Activated CD4-positive, alpha-beta T cell treated with anti-CD3 and anti-CD28 coated beads, Interleukin-10, Interleukin-2, amounts not matched to agents 100 ng/mL and 50 ng/mL, durations not matched to agents 16 hours and 8 hours (primary cell): ENCODE measurements at regions not wholly inside any gene's neighbourhood (a gene's known extent, or its start where the extent isn't known, plus 50 kb on each side); places are given as distances from the start of the nearest gene placed in this dataset.
"Not testable (repeated sequence)": the region's sequence is repeated elsewhere in the genome, so short reads cannot be mapped to it uniquely, and the experiment has no call there.

Source experiments
- DNase-seq: peaks from one replicate; pipeline ENCODE4 v3.0.0-alpha.2; 2020

DNA sequence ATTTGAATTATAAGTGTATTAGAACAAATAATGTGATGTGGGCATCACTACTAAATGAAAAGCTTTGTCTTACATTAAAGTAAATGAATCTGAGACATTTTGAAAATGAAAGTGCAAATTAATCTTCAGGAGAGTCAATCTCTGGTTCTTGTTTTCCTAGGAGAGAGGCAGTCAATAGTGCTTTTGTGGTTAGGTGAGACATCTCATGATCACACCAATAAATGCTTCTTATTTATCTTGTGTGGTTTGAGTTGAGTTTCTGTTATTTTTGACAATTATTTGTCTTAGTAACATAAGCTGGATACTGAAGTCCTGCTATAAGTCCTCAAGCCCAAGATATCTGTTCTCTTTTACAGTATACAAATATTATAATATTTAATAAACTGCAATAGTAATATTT lies 1378.0 kb upstream of the PCDH9 start:
- no peak for DNase-seq

DNA sequence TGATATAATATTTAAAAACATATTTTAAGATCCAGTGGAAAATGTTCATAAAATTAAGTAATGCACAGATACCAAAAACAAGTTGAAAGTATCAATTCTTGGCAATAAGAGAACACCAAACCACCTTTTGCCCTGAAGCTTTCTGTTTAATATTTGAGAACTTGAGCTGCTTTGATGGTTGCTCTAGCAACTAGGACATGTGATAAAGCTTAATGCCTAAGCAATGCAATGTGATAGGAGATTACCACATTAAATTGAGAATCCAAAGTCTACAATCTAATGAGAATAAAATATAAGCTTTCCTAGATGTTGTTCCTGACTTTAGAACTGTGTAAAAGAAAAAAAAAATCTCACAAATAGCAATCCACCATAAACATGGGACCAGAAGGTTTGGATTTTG lies 1367.5 kb upstream of the PCDH9 start:
- DNase-seq, result no peak

DNA sequence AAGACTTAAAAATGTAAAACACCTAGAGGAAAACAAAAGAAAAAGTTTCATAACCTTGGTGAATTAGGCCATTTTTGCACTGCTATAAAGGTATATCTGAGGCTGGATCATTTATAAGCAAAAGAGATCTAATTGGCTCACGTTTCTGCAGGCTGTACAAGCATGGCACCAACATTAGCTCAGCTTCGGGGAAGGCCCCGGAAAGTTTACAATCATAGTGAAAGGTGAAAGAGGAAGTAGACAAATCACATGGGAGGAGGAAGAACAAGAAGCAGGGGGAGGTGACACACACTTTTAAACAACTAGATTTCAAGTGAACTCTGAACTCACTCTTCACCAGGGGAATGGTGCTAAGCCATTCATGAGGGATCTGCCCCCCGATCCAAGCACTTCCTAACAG lies 1358.5 kb upstream of the PCDH9 start:
- DNase-seq, result peak; percentile 0

DNA sequence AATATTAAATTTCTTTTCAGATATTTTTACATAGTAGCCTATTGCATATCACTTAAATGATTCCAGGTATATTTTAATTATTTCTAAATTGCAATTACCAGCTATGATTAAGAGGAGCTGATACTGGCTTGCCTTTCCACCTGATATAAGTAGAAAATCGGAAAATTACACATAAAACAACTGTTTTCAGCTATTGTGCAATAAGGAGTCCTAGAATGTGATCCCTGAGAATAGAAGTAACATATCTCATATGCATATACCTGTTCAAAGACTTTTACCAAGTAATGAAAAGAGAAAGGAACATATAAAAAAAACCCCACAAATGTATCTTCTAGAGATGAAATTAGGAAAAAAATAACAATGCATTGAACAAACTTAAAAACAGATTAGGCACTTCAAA lies 1354.6 kb upstream of the PCDH9 start:
- DNase-seq, result no peak

DNA sequence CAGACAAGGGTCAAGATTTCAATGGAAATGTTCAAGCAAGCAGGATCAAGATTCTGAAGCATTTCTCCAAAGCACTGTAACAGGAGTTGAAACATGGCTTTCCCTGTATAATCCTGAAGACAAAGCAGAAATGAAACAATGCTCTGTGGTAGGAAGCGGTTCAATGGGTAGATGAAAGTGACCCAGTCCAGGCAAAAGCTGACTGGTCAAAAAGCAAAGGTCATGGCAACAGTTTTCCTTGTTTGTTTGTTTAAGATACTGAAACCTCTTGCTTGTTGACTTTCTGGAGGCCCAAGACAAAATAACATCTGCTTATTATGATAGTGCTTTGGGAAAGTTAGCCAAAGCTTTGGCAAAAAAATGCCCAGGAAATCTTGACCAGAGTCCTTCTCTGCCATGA lies 1343.9 kb upstream of the PCDH9 start:
- DNase-seq, result no peak

DNA sequence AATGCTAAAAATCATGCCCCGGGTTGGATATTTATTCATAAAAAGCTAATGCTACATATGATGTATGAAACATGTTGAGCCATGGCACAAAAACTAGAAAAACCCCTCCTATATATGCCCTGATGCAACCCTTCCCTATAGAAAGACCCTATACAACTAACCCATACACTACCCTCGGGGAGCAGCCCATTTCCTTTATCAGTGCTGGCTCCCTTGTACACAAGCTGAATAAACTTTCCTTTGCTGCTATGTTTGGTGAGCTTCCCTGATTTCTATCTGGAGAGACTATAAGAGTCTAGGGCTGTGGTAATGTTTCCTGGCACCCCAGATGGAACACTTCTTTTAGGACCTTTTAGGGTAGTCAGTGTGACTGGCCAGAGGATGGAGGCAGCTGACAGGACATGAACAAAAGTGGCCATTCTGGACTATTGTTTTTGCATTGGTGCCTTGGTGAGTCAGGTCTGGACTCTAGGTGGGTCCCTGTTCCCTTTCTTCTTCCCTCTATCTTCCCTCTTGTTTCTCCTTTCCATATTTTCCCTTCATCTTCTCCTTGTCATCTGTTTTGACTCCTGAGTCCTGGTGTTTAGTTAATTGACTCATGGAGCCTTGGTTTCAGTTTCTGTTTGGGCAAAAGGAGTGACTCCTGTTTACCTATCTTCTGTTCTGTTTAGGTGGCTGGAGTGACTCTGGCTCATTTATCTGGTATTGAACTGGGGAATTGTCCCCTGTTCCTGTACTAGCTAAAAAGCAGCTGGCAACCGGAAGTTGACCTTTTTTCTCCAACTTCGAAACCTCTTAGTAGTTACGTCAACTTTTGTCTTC lies 1321.8 kb upstream of the PCDH9 start:
- no peak for DNase-seq

DNA sequence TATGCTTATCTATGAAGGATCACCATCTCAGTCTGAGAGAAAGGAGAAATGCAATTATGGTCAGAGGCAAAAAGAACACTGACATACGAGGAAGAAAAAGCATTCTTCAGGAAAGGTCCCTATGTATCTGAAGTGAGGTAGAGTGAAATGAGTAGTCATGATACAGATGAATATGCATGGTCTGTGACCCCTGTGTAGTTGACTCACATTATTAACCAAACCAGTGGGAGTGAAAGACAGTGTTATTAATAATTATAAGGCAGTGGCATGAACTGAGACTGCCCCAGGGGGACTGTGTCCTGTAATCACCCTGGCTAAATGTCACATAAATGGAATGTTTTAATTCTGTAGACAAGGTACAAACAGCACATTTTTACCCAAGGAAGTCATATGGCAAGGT lies 1320.2 kb upstream of the PCDH9 start:
- no peak for DNase-seq

DNA sequence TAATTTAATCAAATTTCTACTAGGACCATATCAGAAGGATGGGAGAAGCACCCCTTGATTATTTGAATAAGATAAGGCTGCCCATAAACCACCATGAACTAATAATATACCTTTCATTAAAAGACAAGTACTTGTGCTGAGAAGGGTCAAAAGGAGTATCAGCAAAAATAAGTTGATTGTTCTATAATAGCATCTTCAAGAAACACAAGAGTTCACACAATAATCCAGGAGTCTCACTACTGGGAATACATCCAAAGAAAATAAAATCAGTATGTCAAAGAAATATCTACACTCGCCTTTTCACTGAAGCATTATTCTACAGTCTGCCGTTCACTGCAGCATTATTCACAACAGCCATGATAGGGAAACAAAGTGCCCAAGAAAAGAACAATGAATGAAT lies 1310.1 kb upstream of the PCDH9 start:
- DNase-seq, result no peak

DNA sequence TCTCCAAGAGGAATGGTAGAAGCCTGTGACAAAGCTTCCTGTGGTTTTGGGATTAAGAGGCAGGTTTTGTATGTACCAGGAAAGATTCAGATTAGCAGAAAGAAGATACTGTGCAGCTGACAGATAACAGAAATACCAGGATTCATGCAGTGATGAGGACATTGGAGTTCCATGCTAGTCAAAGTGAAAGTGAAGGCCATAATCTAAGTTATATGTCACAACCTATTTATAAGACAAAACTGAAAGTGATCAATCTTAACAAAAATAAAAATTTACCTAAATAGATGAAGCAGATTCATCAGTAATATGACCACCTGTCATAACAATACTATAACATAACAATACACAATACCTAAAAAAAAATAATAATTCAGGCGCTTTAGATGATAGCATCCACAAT lies 1305.2 kb upstream of the PCDH9 start:
- no peak for DNase-seq

DNA sequence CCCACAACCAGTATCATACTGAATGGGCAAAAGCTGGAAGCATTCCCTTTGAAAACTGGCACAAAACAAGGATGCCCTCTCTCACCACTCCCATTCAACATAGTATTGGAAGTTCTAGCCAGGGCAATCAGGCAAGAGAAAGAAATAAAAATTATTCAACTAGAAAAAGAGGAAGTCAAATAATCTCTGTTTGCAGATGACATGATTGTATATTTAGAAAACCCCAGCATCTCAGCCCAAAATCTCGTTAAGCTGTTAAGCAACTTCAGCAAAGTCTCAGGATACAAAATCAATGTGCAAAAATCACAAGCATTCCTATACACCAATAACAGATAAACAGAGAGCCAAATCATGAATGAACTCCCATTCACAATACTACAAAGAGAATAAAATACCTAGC lies 1297.0 kb upstream of the PCDH9 start:
- not testable (repeated sequence) for DNase-seq

DNA sequence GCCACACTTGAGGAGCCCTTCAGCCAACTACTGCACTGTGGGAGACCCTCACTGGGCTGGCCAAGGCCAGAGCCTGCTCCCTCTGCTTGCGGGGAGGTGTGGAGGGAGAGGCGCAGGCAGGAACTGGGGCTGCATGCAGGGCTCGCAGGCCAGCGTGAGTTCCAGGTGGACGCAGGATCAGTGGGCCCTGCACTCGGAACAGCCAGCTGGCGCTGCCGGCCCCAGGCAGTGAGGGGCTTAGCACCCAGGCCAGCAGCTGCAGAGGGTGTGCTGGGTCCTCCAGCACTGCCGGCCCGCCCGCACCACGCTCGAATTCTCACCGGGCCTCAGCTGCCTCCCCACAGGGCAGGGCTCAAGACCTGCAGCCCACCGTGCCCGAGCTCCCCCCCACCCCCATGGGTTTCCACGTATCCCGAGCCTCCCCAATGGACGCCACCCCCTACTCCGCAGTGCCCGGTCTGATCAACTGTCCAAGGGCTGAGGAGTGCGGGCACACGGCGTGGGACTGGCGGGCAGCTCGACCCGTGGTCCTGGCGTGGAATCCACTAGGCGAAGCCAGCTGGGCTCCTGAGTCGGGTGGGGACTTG lies 1293.8 kb upstream of the PCDH9 start:
- no peak for DNase-seq

DNA sequence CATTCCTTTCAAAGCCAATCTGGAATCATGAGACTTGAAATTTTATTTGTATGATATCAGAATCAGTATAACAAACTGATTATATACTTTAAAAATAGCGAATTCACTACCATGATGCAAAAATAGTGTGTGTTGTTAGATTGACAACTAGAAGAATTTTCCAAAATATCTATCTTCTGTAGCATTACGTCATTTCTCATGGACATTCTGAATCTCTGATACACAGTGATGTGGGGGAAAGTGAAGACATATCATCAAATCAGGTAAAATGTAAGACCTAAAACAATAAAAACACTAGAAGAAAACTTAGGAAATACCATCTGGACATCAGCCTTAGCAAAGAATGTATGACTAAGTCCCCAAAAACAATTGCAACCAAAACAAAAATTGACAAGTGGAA lies 1292.0 kb upstream of the PCDH9 start:
- DNase-seq, result no peak

DNA sequence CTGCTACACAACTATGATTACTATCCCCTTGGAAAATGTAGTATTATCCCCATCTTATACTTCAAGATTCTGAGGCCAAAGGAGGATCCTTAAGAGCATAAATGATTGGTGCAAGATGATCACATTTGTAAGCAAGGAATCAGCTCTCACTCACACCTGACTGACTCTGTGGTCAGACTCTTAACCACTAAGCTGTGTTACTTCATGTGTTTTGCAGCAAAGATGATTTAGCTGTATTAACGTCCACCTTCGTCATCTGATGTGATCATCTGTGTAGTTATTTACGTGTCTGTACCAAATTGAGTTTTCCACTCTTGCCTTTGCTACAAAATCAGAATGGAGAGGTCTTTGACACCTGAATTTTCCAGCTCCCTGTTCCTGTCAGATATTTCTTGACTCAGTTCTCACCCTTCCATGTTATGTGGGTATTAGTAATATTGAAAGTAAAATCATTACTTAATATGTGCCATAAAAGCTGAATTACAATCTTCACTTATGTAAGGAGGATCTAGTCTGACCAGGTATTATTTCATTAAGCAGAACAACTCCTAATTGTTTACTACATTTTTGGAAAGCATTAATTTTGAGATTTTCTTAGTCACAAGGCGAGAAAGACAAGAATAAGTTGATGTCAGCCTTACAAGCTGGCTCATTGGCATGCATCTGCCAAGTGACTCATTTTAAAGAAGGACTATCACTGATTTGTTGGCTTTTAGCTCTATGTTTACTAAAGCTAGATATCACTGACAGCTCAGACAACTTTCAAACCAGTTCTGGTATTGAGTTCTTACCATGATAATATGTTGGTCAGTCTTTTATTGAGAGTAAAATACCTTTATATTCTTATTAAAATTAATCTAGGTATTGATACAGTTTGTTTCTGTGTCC lies 1279.8 kb upstream of the PCDH9 start:
- no peak for DNase-seq

DNA sequence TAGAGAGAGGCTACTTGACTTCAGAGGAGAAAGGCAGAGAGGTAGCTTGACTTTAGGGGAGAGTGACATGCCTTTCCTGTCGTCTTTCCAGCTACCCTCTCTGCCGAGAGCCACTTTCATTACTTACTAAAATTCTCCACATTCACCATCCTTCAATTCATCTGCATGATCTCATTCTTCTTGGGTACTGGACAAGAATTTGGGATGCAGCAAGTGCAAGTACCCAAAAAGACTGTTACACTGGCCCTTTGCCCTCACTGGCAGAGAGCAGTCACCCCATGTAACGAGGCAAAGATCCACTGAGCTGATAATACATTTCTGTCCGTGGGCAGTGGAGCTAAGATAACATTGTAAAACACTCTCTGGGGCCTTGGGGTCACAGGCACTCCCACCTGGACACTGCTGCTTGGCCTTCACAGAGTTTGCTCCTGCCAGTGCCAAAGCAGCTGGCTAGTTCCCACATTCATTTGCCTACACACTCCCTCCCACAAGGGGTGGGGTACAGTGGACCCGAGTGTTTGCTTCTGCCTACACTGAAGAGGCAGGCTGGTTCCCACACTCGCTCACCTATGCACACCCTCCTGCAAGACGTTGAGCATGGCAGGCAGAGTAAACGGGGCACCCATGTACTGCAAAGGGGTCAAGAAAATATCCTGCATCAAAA lies 1276.9 kb upstream of the PCDH9 start:
- no peak for DNase-seq

DNA sequence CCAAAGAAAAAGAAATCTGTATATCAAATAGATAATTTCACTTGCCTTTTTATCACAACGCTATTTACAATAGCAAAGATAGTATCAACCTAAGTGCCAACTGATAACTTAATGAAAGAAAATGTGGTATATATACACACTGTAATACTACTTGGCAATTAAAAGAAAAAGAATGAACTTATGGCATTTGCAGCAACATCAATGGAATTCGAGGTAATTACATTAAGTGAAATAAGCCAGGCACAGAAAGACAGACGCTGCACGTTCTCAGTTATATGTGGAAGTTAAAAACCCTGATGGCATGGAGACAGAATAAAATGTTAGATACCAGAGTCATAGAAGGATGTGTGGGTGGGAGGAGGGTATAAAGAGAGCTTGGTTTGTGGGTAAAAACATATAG lies 1260.5 kb upstream of the PCDH9 start:
- no peak for DNase-seq

DNA sequence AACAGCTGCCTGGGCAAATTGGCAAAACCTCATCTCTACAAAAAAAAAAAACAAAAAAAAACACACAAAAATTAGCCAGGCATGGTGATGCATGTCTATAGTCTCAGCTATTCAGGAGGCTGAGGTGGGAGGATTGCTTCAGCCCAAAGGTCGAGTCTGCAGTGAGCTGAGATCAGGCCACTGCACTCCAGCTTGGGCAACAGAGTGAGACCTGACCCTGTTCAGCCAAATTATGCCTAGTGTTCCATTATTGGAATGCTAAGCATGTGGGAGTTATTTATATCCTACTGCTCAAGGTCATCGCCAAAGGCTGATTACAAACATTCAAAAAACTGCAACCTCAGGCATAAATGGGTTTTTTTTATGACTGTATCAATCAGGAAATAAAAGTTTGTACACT lies 1251.0 kb upstream of the PCDH9 start:
- no peak for DNase-seq

DNA sequence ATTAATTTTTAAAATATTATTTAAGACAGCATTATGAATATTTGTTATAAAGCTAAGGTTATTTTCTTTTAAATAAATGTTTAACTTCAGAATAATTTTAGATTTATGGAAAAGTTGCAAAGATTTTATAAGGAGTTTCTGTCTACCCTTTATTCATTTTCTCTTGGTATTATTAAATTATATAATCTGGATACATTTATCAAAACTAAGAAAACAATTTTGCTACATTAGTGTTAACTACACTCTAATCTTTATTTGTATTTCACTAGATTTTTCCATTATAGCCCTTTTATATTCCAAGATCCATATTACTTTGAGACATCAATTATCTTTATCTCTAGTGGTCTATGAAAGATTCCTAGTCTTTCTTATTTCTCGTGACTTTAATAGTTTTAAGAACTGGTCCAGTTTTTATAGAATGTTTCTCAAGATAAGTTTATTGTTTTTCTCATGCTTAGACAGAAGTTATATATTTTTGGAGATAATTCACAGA lies 1243.7 kb upstream of the PCDH9 start:
- no peak for DNase-seq

DNA sequence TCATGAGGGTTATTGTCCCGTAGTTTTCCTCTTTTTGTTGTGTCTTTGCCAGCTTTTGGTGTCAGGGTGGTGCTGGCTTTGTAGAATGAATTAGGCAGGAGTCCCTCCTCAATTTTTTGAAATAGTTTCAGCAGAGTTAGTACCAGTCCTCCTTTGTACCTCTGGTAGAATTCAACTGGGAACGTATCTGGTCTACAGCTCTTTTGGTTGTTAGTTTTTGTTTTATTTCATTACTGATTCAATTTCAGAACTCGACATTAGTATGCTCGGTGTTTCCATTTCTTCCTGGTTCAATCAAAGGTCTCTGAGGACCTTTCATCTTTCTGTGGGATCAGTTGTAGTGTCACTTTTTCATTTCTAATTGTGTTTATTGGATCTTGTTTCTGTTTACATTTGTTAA lies 1237.0 kb upstream of the PCDH9 start:
- no peak for DNase-seq

DNA sequence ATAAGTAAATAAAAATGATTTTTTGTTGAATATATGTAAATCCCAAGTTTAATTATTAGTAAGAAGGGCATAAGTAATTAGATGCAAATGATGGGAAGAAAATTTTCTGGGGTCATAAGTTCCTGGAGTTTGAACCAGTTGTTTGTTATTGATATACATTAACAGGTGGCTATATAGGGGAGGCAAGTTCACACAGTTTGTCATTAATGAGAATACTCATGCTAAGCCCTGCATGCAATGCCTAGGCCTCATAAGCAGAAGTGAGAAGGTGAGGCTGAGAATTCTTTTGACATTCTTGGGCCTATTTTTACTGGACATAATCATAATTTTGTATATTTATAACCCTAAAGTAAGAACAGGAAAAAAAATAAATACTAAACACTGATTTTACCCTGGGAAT lies 1210.7 kb upstream of the PCDH9 start:
- DNase-seq, result no peak

DNA sequence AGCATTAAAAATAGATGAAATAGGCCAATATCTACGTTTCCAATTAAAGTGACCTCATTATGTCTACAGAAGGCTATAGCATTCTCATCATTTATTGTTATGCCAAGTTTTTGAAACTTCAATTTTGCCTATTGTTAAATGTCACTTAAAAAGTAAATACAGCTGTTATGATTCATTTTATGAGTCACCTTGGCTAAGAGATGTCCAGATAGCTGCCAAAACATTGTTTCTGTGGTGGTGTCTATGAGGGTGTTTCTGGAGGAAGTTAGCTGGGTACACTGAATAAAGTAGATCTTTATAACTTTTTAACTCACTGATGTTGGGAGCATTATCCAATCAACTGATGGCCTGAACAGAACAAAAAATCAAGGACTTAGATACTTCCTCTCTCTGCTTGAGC lies 1209.7 kb upstream of the PCDH9 start:
- DNase-seq, result no peak

DNA sequence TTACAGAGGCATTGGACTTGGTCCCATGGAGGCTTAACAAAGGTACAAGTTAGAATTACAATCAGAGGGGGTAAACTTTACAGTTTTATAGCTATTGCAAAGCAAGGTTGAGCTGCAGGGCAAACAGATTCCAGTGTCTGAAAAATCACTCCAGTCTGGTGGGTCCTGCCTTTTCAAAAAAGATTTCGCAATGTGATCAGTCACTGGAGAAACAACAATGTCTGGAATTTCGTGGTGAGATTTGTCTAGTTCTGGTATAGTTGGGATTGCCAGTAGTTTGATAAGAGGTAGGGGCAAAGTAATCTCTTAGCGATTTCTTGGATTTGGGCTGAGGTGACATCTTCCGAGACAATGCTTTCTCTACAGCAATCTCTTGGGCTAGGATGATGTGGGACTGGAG lies 1198.2 kb upstream of the PCDH9 start:
- no peak for DNase-seq

DNA sequence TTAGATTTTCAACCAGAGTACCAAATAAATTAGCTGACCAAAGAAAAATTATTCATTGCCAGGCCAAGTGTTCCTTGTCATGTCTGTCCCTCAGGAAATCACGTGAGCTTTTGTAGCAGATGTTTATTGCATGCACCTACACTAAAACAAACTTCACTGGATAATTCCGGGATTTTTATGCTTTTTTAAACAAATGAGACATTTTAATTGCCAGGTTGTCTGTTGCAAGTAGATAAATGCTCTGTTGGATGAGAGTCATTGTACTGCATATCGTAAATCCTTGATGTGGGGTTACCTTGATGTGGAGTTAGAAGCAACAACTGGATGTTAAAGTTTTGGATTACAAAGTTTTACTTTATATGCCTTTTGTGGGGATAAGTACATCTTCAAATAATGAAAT lies 1187.7 kb upstream of the PCDH9 start:
- no peak for DNase-seq

DNA sequence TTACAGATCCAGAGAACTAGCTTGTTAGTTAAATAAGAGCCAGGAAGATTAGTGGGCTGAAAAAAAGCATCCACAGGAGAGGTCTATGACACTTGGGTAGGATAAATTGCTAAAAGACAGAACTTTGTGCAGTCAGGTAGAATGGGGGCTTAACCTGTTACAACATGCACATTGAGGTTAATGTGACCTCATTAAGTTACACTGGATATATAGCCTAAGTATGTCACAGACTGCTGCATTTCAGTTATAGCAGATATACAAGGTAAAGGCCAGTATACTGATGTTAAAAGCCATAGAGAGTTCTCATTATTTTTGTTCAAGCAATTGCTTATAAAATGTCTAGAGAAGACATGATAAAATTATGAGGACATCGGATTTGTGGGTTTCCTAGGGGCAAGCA lies 1179.9 kb upstream of the PCDH9 start:
- no peak for DNase-seq
